WTC11 (cell line): ENCODE measurements at regions not wholly inside any gene's neighbourhood (a gene's known extent, or its start where the extent isn't known, plus 50 kb on each side); places are given as distances from the start of the nearest gene placed in this dataset.

Experiments
- CREB1 ChIP-seq: sonication (generic); formaldehyde crosslinking; IDR thresholded peaks from 2 replicates; pipeline ENCODE4 v1.8.0; 2023; ENCODE audit warnings: mild to moderate bottlenecking, missing genetic modification reagents
- ETV6 ChIP-seq: sonication (generic); formaldehyde crosslinking; IDR thresholded peaks from 2 replicates; pipeline ENCODE4 v1.8.1; 2022; ENCODE audit warnings: mild to moderate bottlenecking, missing genetic modification reagents
- FOXK1 ChIP-seq: sonication (generic); formaldehyde crosslinking; IDR thresholded peaks from 2 replicates; pipeline ENCODE4 v1.8.0; 2022; ENCODE audit warnings: mild to moderate bottlenecking, moderate library complexity, missing genetic modification reagents
- OVOL2 ChIP-seq: fragments of 250-450 bp; sonication (Bioruptor Pico); IDR thresholded peaks from 2 replicates; pipeline ENCODE4 v1.9.0; 2021; ENCODE audit warnings: mild to moderate bottlenecking, borderline replicate concordance
- SMAD3 ChIP-seq: sonication (generic); formaldehyde crosslinking; IDR thresholded peaks from 2 replicates; pipeline ENCODE4 v1.8.0; 2022; ENCODE audit warnings: missing genetic modification reagents, mild to moderate bottlenecking, borderline replicate concordance
- TP53 ChIP-seq: sonication (generic); formaldehyde crosslinking; IDR thresholded peaks from 2 replicates; pipeline ENCODE4 v1.8.1; 2023; ENCODE audit warnings: mild to moderate bottlenecking, missing genetic modification reagents
- TF ChIP-seq, protein P1 (sequence below): fragments of 200-600 bp; IDR thresholded peaks from 2 replicates; pipeline ENCODE4 v1.8.0; 2022; ENCODE audit warnings: antibody characterized with exemption
- TF ChIP-seq, protein P2 (sequence below): sonication (generic); formaldehyde crosslinking; IDR thresholded peaks from 2 replicates; pipeline ENCODE4 v1.8.0; 2023; ENCODE audit warnings: missing genetic modification reagents
- TF ChIP-seq, protein P3 (sequence below): sonication (generic); formaldehyde crosslinking; IDR thresholded peaks from 2 replicates; pipeline ENCODE4 v1.8.1; 2022; ENCODE audit warnings: low read depth, mild to moderate bottlenecking, moderate library complexity, missing genetic modification reagents, borderline replicate concordance
- TF ChIP-seq, protein P4 (sequence below): sonication (generic); formaldehyde crosslinking; IDR thresholded peaks from 2 replicates; pipeline ENCODE4 v1.8.0; 2023; ENCODE audit warnings: mild to moderate bottlenecking, missing genetic modification reagents
- TF ChIP-seq, protein P5 (sequence below): sonication (generic); formaldehyde crosslinking; IDR thresholded peaks from 2 replicates; pipeline ENCODE4 v1.8.0; 2022; ENCODE audit warnings: mild to moderate bottlenecking, missing genetic modification reagents

DNA sequence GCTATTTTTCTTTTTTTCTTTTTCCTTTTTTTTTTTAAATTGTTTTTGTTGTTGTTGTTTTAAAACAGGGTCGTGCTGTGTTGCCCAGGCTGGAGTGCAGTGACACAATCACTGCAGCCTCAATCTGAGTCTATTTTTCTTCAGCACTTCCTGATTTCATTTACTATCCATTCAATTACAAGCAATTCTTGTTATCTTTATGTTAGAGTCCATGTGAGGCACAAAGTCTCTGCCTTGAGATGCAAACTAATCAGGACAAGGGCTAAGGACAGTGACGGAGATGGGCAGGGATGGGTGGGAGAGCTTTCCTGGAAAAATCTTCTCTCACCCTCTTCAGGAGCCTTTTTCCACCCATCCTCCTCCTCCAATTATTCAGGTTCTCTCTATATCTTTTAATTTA, 157.3 kb upstream of the AUTS2 start:
- TF ChIP-seq, protein P1, sequence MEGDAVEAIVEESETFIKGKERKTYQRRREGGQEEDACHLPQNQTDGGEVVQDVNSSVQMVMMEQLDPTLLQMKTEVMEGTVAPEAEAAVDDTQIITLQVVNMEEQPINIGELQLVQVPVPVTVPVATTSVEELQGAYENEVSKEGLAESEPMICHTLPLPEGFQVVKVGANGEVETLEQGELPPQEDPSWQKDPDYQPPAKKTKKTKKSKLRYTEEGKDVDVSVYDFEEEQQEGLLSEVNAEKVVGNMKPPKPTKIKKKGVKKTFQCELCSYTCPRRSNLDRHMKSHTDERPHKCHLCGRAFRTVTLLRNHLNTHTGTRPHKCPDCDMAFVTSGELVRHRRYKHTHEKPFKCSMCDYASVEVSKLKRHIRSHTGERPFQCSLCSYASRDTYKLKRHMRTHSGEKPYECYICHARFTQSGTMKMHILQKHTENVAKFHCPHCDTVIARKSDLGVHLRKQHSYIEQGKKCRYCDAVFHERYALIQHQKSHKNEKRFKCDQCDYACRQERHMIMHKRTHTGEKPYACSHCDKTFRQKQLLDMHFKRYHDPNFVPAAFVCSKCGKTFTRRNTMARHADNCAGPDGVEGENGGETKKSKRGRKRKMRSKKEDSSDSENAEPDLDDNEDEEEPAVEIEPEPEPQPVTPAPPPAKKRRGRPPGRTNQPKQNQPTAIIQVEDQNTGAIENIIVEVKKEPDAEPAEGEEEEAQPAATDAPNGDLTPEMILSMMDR: no peak
- TF ChIP-seq, protein P2, sequence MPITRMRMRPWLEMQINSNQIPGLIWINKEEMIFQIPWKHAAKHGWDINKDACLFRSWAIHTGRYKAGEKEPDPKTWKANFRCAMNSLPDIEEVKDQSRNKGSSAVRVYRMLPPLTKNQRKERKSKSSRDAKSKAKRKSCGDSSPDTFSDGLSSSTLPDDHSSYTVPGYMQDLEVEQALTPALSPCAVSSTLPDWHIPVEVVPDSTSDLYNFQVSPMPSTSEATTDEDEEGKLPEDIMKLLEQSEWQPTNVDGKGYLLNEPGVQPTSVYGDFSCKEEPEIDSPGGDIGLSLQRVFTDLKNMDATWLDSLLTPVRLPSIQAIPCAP: no peak
- TF ChIP-seq, protein P3, sequence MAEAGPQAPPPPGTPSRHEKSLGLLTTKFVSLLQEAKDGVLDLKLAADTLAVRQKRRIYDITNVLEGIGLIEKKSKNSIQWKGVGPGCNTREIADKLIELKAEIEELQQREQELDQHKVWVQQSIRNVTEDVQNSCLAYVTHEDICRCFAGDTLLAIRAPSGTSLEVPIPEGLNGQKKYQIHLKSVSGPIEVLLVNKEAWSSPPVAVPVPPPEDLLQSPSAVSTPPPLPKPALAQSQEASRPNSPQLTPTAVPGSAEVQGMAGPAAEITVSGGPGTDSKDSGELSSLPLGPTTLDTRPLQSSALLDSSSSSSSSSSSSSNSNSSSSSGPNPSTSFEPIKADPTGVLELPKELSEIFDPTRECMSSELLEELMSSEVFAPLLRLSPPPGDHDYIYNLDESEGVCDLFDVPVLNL: no peak
- no peak for TF ChIP-seq TP53 (CRISPR knock-in tag)
- TF ChIP-seq OVOL2: no peak
- TF ChIP-seq CREB1 (CRISPR knock-in tag): no peak
- no peak for TF ChIP-seq FOXK1 (CRISPR knock-in tag)
- TF ChIP-seq ETV6 (CRISPR knock-in tag): no peak
- TF ChIP-seq, protein P4, sequence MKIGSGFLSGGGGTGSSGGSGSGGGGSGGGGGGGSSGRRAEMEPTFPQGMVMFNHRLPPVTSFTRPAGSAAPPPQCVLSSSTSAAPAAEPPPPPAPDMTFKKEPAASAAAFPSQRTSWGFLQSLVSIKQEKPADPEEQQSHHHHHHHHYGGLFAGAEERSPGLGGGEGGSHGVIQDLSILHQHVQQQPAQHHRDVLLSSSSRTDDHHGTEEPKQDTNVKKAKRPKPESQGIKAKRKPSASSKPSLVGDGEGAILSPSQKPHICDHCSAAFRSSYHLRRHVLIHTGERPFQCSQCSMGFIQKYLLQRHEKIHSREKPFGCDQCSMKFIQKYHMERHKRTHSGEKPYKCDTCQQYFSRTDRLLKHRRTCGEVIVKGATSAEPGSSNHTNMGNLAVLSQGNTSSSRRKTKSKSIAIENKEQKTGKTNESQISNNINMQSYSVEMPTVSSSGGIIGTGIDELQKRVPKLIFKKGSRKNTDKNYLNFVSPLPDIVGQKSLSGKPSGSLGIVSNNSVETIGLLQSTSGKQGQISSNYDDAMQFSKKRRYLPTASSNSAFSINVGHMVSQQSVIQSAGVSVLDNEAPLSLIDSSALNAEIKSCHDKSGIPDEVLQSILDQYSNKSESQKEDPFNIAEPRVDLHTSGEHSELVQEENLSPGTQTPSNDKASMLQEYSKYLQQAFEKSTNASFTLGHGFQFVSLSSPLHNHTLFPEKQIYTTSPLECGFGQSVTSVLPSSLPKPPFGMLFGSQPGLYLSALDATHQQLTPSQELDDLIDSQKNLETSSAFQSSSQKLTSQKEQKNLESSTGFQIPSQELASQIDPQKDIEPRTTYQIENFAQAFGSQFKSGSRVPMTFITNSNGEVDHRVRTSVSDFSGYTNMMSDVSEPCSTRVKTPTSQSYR: no peak
- no peak for TF ChIP-seq SMAD3 (CRISPR knock-in tag)
- TF ChIP-seq, protein P5, sequence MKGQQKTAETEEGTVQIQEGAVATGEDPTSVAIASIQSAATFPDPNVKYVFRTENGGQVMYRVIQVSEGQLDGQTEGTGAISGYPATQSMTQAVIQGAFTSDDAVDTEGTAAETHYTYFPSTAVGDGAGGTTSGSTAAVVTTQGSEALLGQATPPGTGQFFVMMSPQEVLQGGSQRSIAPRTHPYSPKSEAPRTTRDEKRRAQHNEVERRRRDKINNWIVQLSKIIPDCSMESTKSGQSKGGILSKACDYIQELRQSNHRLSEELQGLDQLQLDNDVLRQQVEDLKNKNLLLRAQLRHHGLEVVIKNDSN (CRISPR knock-in tag): no peak
